PFSK-1 (cell line): ENCODE measurements at regions not wholly inside any gene's neighbourhood (a gene's known extent, or its start where the extent isn't known, plus 50 kb on each side); places are given as distances from the start of the nearest gene placed in this dataset.

Experiments
- FOXP2 ChIP-seq: optimal IDR thresholded peaks from 2 replicates; pipeline ENCODE3; 2011; ENCODE audit warnings: borderline replicate concordance, control low read depth, inconsistent platforms; ENCODE audit not compliant: insufficient read depth; ENCODE audit errors: extremely low read length, extremely low read depth
- POLR2AphosphoS5 ChIP-seq: IDR thresholded peaks from 2 replicates; pipeline ENCODE4 v1.6.1; 2012; ENCODE audit warnings: low read depth, mild to moderate bottlenecking, control low read depth, low read length, moderate library complexity
- REST ChIP-seq, 2 experiments: IDR thresholded peaks; 2 replicates each; pipeline versions ENCODE4 v1.6.1 to v1.8.0; 2011 to 2012; ENCODE audit warnings: low read depth in 2 of 2, low read length in 2 of 2, control low read depth in 1 of 2, inconsistent platforms in 1 of 2, mild to moderate bottlenecking in 1 of 2, moderate library complexity in 1 of 2; ENCODE audit not compliant: insufficient read depth in 1 of 2
- SIN3A ChIP-seq: IDR thresholded peaks from 2 replicates; pipeline ENCODE4 v1.6.1; 2012; ENCODE audit warnings: mild to moderate bottlenecking, low read length, moderate library complexity, borderline replicate concordance; ENCODE audit not compliant: insufficient read depth
- TAF1 ChIP-seq: IDR thresholded peaks from 2 replicates; pipeline ENCODE4 v1.6.1; 2012; ENCODE audit warnings: low read length, control low read depth, borderline replicate concordance; ENCODE audit not compliant: insufficient read depth

GRCh38 chr2:35116151-35116550, 1239.4 kb upstream of the CRIM1 start:
- TF ChIP-seq POLR2AphosphoS5 (no peak), SIN3A (no peak), TAF1 (no peak), REST (IDR thresholded peaks at IDR 0.05; ENCODE audit: insufficient read depth in 1 of 2, low read depth in 2 of 2, low read length in 2 of 2) (no peak), FOXP2 (no peak)

GRCh38 chr2:35114765-35115164, 1240.8 kb upstream of the CRIM1 start:
- TF ChIP-seq TAF1 (no peak), POLR2AphosphoS5 (no peak), REST (IDR thresholded peaks at IDR 0.05; ENCODE audit: insufficient read depth in 1 of 2, low read depth in 2 of 2, low read length in 2 of 2) (no peak), SIN3A (no peak), FOXP2 (no peak)

- TF ChIP-seq TAF1, result no peak
- TF ChIP-seq REST (IDR thresholded peaks at IDR 0.05; ENCODE audit: insufficient read depth in 1 of 2, low read depth in 2 of 2, low read length in 2 of 2), result no peak
- no peak for TF ChIP-seq FOXP2
- no peak for TF ChIP-seq SIN3A
- no peak for TF ChIP-seq POLR2AphosphoS5
Observed at GRCh38 chr2:35104309-35104708, 1251.3 kb upstream of the CRIM1 start.

GRCh38 chr2:35099342-35099741, 1256.2 kb upstream of the CRIM1 start:
- no peak for TF ChIP-seq FOXP2
- no peak for TF ChIP-seq POLR2AphosphoS5
- no peak for TF ChIP-seq REST (IDR thresholded peaks at IDR 0.05; ENCODE audit: insufficient read depth in 1 of 2, low read depth in 2 of 2, low read length in 2 of 2)
- no peak for TF ChIP-seq TAF1
- no peak for TF ChIP-seq SIN3A

- TF ChIP-seq TAF1, result no peak
- no peak for TF ChIP-seq SIN3A
- no peak for TF ChIP-seq REST (IDR thresholded peaks at IDR 0.05; ENCODE audit: insufficient read depth in 1 of 2, low read depth in 2 of 2, low read length in 2 of 2)
- no peak for TF ChIP-seq POLR2AphosphoS5
- no peak for TF ChIP-seq FOXP2
Observed at GRCh38 chr2:35082072-35082471, 1273.5 kb upstream of the CRIM1 start.
